SJCRH30 (cell line): ENCODE measurements at regions not wholly inside any gene's neighbourhood (a gene's known extent, or its start where the extent isn't known, plus 50 kb on each side); places are given as distances from the start of the nearest gene placed in this dataset.
"Not testable (repeated sequence)": the region's sequence is repeated elsewhere in the genome, so short reads cannot be mapped to it uniquely, and the experiment has no call there.

Source experiments
- DNase-seq, 2 experiments: peaks; one replicate each; pipeline ENCODE4 v3.0.0-alpha.2; 2015 to 2020
- H3K27ac ChIP-seq: fragments of 250-450 bp; sonication (Bioruptor Pico); 2 replicates; pipeline ENCODE4 v1.5.1; 2020; ENCODE audit warnings: mild to moderate bottlenecking, moderate library complexity
- H3K27me3 ChIP-seq: fragments of 250-450 bp; sonication (Bioruptor Pico); 2 replicates; pipeline ENCODE4 v1.5.1; 2020; ENCODE audit warnings: mild to moderate bottlenecking, moderate library complexity
- H3K36me3 ChIP-seq: fragments of 250-450 bp; sonication (Bioruptor Pico); 2 replicates; pipeline ENCODE4 v1.5.1; 2020; ENCODE audit warnings: mild to moderate bottlenecking, moderate library complexity
- H3K4me1 ChIP-seq: fragments of 250-450 bp; sonication (Bioruptor Pico); 2 replicates; pipeline ENCODE4 v1.5.1; 2020; ENCODE audit warnings: mild to moderate bottlenecking, moderate library complexity
- H3K4me3 ChIP-seq: fragments of 250-450 bp; sonication (Bioruptor Pico); 2 replicates; pipeline ENCODE4 v1.5.1; 2020; ENCODE audit warnings: mild to moderate bottlenecking, moderate library complexity
- H3K9me3 ChIP-seq: fragments of 250-450 bp; sonication (Bioruptor Pico); replicated peaks from 2 replicates; pipeline ENCODE4 v1.5.1; 2020; ENCODE audit warnings: mild to moderate bottlenecking, moderate library complexity

DNA sequence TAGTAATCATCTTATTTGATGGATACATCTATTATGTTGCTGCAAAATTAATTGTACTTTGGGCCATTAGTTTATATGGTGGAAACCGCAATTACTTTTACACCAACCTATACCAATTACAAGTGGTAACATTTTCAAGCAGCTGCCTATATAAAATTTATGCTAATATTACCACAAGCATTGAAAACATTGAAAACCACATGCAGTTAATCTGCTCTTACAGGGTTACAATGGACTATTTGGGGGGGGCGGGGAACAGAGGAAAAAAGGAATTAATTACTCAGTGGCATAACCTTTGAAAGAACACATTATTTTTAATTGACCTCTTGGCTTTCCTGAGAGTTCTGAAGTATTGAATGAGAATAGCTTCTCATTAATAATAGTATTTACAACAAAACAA, 1793.2 kb downstream of the NCAM2 start:
- H3K27ac ChIP-seq, result no peak overlapping the region
- no peak overlapping the region for H3K4me3 ChIP-seq

GRCh38 chr21:22791986-22792560, 1793.9 kb downstream of the NCAM2 start:
- Histone ChIP-seq H3K4me3 (no peak overlapping the region), H3K36me3 (no peaks in the 10 kb centered on the region), H3K27me3 (no peaks in the 10 kb centered on the region), H3K27ac (no peak overlapping the region), H3K9me3 (no peaks in the 10 kb centered on the region), H3K4me1 (no peaks in the 10 kb centered on the region)
- peak; percentile 10 to 65 for DNase-seq

More for the DNA sequence above, 1793.2 kb downstream of the NCAM2 start:
- H3K27me3 ChIP-seq, result no peaks in the 10 kb centered on the region
- H3K4me1 ChIP-seq, result no peaks in the 10 kb centered on the region
- H3K9me3 ChIP-seq, result no peaks in the 10 kb centered on the region
- DNase-seq, result peak in 1 of 2 experiments; percentile 7
- no peaks in the 10 kb centered on the region for H3K36me3 ChIP-seq

DNA sequence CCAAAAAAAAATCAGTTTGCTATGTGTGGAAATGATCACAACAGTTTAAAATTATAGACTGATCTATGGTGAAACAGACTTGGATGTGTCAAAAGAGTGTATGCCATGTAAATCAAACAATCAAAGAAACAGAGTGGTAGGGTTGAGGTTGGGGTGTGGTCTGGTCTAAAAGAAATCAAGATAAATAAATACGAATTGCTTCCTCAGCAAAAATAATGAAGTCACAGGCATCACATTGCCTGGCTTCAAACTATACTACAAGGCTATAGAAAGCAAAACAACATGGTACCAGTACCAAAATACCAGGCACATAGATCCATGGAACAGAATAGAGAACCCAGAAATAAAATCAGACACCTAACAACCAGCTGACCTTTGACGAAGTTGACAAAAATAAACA, 1796.9 kb downstream of the NCAM2 start:
- no peaks in the 10 kb centered on the region for H3K4me1 ChIP-seq
- no peaks in the 10 kb centered on the region for H3K36me3 ChIP-seq
- H3K27ac ChIP-seq, result no peak overlapping the region
- H3K4me3 ChIP-seq, result no peak overlapping the region
- no peaks in the 10 kb centered on the region for H3K27me3 ChIP-seq
- DNase-seq, result no peak
- no peaks in the 10 kb centered on the region for H3K9me3 ChIP-seq

- H3K4me1 ChIP-seq, result no peaks in the 10 kb centered on the region
- no peaks in the 10 kb centered on the region for H3K9me3 ChIP-seq
- no peaks in the 10 kb centered on the region for H3K36me3 ChIP-seq
- no peaks in the 10 kb centered on the region for H3K27me3 ChIP-seq
- H3K4me3 ChIP-seq, result no peak overlapping the region
- H3K27ac ChIP-seq, result no peak overlapping the region
- no peak for DNase-seq
These were observed 1797.4 kb downstream of the NCAM2 start for GRCh38 chr21:22795644-22796043.

- Histone ChIP-seq H3K36me3 (no peaks in the 10 kb centered on the region), H3K27ac (no peak overlapping the region), H3K27me3 (no peaks in the 10 kb centered on the region), H3K9me3 (no peaks in the 10 kb centered on the region), H3K4me3 (no peak overlapping the region), H3K4me1 (no peaks in the 10 kb centered on the region)
- DNase-seq, result no peak
These were observed 1797.9 kb downstream of the NCAM2 start for GRCh38 chr21:22796147-22796546.

GRCh38 chr21:22804151-22804550, 1805.9 kb downstream of the NCAM2 start:
- DNase-seq, result no peak
- Histone ChIP-seq H3K36me3 (no peaks in the 10 kb centered on the region), H3K4me1 (no peaks in the 10 kb centered on the region), H3K27me3 (no peaks in the 10 kb centered on the region), H3K4me3 (no peak overlapping the region), H3K27ac (no peak overlapping the region), H3K9me3 (no peaks in the 10 kb centered on the region; the same call in 1 of the 2 replicates)

GRCh38 chr21:22806278-22806677, 1808.1 kb downstream of the NCAM2 start:
- Histone ChIP-seq H3K4me1 (no peaks in the 10 kb centered on the region), H3K27ac (no peak overlapping the region), H3K9me3 (no peaks in the 10 kb centered on the region; the same call in 1 of the 2 replicates), H3K4me3 (no peak overlapping the region), H3K36me3 (no peaks in the 10 kb centered on the region), H3K27me3 (no peaks in the 10 kb centered on the region)
- DNase-seq, result no peak

- Histone ChIP-seq H3K4me3 (no peak overlapping the region), H3K27ac (no peak overlapping the region), H3K9me3 (no peaks in the 10 kb centered on the region), H3K36me3 (no peaks in the 10 kb centered on the region), H3K27me3 (no peaks in the 10 kb centered on the region), H3K4me1 (no peaks in the 10 kb centered on the region)
- DNase-seq, result no peak
These were observed 1815.0 kb downstream of the NCAM2 start for GRCh38 chr21:22813201-22813600.

- not testable (repeated sequence) for H3K36me3 ChIP-seq, H3K4me3 ChIP-seq, H3K9me3 ChIP-seq, H3K4me1 ChIP-seq, H3K27me3 ChIP-seq, H3K27ac ChIP-seq, DNase-seq
These were observed 1820.7 kb downstream of the NCAM2 start for GRCh38 chr21:22818681-22819485.

DNA sequence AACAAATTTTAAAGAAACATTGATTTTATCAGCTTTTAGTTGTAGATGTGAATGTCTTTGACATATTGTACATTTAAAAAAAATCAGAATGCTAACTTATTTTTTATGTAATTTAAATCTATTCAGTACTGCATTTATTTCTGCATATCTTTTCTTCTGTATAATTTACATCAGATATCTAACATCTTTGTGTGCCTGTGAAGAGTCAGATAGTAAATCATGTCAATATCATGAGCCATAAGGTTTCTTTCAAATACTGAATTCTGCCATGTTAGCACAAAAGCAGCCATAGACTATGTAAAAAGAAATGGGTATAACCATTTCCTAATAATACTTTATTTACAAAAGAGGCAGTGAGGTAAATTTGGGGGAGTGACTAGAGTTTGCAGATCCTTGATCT, 1829.2 kb downstream of the NCAM2 start:
- Histone ChIP-seq H3K27me3 (no peaks in the 10 kb centered on the region), H3K36me3 (no peaks in the 10 kb centered on the region), H3K27ac (no peak overlapping the region), H3K9me3 (no peaks in the 10 kb centered on the region; the same call in 1 of the 2 replicates), H3K4me3 (no peak overlapping the region), H3K4me1 (no peaks in the 10 kb centered on the region)
- no peak for DNase-seq

- H3K36me3 ChIP-seq, result no peaks in the 10 kb centered on the region
- peak; percentile 13 to 19 for DNase-seq
- H3K4me1 ChIP-seq, result no peaks in the 10 kb centered on the region
- no peaks in the 10 kb centered on the region for H3K27me3 ChIP-seq
- H3K27ac ChIP-seq, result no peak overlapping the region
- no peak overlapping the region for H3K4me3 ChIP-seq
- H3K9me3 ChIP-seq, result no peaks in the 10 kb centered on the region; the same call in 1 of the 2 replicates
These were observed 1844.7 kb downstream of the NCAM2 start for GRCh38 chr21:22842875-22843274.

DNA sequence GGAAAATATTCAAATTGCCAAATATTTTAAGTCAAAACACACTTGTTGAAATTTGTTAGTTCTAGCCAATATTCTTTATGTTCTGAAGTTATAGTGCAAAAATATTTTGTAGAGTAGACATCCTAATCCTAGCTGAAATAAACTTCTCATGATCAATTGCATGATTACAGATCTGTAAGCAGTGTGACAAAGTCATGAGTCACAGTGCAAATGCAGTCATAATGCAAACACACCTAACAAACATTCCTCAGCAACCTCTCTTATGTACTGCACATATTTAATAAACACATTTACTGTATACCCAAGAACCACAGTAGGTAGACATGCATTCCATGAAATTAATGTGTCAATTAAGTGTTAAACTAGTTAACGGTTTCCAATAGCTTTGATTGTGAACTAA, 1857.4 kb downstream of the NCAM2 start:
- Histone ChIP-seq H3K9me3 (no peaks in the 10 kb centered on the region), H3K27me3 (no peaks in the 10 kb centered on the region), H3K27ac (no peak overlapping the region), H3K4me1 (no peaks in the 10 kb centered on the region), H3K4me3 (no peak overlapping the region), H3K36me3 (no peaks in the 10 kb centered on the region)
- DNase-seq, result no peak

GRCh38 chr21:22871692-22872091, 1873.5 kb downstream of the NCAM2 start:
- Histone ChIP-seq H3K4me3 (no peak overlapping the region), H3K36me3 (no peaks in the 10 kb centered on the region), H3K27me3 (no peaks in the 10 kb centered on the region), H3K4me1 (no peaks in the 10 kb centered on the region), H3K9me3 (no peaks in the 10 kb centered on the region), H3K27ac (no peak overlapping the region)
- DNase-seq, result no peak

- no peak overlapping the region for H3K4me3 ChIP-seq
- peak in 1 of 2 experiments; percentile 12 for DNase-seq
- no peaks in the 10 kb centered on the region for H3K36me3 ChIP-seq
- H3K27ac ChIP-seq, result no peak overlapping the region
- H3K27me3 ChIP-seq, result no peaks in the 10 kb centered on the region; the same call in 1 of the 2 replicates
- H3K9me3 ChIP-seq, result no peaks in the 10 kb centered on the region
- no peaks in the 10 kb centered on the region; the same call in 1 of the 2 replicates for H3K4me1 ChIP-seq
These were observed 1882.4 kb downstream of the NCAM2 start for GRCh38 chr21:22880573-22880972.

DNA sequence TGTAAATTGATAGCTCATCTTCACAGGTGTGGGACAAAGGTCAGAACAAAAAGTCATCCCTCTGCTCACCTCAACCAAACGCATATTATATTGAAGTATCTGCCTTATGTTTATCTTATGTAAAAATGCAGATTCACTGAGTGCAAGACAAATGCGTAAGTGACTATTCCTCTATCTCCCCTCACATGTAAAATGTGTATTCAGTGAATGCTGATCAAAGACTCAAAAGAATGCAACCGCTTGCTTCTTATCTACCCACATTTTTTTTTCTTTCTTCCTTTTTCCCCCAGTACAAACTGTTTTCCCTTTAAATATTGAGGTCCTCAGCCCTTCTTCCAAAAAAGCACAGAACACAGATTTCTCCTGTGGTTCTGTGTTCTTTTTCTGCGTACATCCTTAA, 1882.9 kb downstream of the NCAM2 start:
- Histone ChIP-seq H3K27ac (no peak overlapping the region), H3K4me3 (no peak overlapping the region), H3K4me1 (no peaks in the 10 kb centered on the region; the same call in 1 of the 2 replicates), H3K27me3 (no peaks in the 10 kb centered on the region; the same call in 1 of the 2 replicates), H3K36me3 (no peaks in the 10 kb centered on the region), H3K9me3 (no peaks in the 10 kb centered on the region)
- DNase-seq, result no peak
